GM20000 (cell line): ENCODE measurements at regions not wholly inside any gene's neighbourhood (a gene's known extent, or its start where the extent isn't known, plus 50 kb on each side); places are given as distances from the start of the nearest gene placed in this dataset.

Experiments
- DNase-seq: peaks from one replicate; pipeline ENCODE4 v3.0.0; 2012; ENCODE audit warnings: low spot score
- TF ChIP-seq, protein P1 (sequence below): IDR thresholded peaks from 2 replicates; pipeline ENCODE4 v1.5.1; 2012; ENCODE audit warnings: mild to moderate bottlenecking, control low read depth; ENCODE audit errors: extremely low read depth, missing control alignments

DNA sequence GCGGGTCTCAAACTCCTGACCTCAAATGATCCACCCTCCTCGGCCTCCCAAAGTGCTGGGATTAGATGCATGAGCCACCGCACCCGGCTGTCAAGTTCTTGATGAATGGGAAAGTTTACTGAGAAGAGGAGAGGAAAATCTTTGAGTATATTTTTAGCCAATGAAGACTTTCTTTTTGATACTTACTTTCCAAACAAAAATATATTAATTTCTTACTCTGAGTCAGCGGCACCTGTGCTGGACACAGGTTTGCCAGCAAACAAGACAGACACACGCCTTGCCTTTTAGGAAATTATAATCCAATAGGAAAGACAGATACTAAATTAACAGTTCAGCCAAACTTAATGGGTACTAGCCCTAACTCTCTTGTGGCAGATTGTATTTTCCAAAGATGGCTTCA, 166.6 kb downstream of the SHQ1 start:
- DNase-seq, result no peak
- TF ChIP-seq, protein P1, sequence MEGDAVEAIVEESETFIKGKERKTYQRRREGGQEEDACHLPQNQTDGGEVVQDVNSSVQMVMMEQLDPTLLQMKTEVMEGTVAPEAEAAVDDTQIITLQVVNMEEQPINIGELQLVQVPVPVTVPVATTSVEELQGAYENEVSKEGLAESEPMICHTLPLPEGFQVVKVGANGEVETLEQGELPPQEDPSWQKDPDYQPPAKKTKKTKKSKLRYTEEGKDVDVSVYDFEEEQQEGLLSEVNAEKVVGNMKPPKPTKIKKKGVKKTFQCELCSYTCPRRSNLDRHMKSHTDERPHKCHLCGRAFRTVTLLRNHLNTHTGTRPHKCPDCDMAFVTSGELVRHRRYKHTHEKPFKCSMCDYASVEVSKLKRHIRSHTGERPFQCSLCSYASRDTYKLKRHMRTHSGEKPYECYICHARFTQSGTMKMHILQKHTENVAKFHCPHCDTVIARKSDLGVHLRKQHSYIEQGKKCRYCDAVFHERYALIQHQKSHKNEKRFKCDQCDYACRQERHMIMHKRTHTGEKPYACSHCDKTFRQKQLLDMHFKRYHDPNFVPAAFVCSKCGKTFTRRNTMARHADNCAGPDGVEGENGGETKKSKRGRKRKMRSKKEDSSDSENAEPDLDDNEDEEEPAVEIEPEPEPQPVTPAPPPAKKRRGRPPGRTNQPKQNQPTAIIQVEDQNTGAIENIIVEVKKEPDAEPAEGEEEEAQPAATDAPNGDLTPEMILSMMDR, result no peak

DNA sequence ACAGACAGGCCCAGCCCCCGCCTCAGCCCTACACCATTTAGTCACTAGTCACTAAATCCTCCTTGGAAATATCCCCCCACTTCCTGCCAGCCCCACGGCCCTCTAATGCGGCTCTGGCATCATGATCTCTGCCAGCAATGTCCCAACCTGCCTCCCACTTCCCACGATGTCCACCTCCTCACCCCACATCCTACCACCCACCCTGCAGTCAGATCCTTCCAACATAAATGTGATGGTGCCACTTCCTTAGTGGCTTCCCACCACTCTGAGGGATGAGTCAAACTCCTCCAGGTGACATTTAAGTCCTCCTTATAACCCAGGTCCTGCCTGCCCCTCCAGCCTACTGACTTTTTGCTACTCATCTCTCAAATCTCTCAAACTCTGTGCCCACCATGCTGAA, 167.5 kb downstream of the SHQ1 start:
- DNase-seq, result no peak
- TF ChIP-seq, protein P1, result no peak

DNA sequence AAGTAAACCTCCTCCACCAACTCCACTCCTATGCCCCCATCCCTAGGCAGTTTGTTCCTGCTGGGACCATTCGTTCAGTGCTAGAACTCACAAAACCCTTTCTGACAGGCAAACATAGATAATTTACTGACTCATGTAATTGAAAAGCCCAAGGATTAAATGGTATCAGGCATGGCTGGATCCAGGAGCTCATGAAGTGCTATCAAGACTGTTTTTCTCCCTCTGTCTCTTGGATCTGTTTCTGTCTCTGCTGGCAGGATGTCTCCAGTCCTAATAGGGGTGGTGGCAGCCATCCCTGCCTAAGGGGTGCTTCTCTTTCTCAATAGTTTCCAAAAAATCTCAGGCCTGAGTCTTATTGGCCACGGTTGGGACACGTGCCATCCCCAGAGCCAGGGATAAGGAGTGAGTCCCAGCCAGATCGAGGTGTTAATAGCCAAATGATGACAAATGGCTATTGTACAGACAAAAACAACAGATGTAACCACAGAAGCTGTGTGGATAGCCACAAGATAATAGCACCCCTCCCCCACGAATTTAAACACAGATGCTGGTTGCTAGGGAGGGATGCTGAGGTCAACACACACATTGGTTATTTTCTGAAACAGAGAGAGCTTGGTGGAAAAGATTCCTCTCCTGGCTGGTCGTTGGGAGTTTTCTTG, 168.6 kb downstream of the SHQ1 start:
- DNase-seq, result peak; percentile 44
- TF ChIP-seq, protein P1, result no peak

DNA sequence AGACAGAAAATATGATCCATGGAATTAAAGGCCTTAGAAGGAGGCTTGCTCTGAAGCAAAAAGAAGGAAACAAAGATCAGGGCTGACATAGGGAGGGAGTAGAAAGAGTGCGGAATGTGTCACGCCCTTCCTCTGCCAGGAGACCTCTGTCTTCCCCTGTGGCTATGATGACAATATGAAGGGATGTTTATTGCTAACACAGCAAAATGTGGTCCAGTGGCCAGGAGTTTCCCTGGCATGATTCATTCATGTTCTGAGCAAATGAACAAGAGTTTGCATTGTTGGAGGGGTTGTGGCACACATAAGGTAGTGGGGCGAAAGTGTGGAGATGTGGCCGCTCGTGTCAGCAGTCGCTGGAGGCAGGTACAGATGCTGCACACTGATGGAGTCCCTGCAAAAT, 169.4 kb downstream of the SHQ1 start:
- no peak for DNase-seq
- TF ChIP-seq, protein P1, result no peak

DNA sequence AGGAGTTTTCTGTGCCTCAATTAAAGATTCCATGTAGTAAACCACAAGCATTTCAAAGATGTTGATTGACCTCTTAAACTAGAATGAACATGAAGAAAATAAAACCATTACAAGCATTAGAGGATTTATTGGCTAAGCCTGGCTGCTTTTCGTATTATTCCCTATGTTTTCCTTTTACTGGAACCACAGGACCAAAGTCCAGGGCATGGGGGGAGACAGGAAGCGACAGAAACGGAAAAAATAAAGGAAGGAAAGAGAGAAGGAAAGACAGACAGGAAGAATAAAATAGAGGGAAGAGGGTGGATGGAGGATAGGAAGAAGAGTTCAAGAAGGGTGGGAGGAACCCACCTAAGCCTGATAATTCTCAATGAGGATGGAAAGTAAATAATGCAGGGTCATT, 169.9 kb downstream of the SHQ1 start:
- TF ChIP-seq, protein P1, result no peak
- DNase-seq, result no peak

DNA sequence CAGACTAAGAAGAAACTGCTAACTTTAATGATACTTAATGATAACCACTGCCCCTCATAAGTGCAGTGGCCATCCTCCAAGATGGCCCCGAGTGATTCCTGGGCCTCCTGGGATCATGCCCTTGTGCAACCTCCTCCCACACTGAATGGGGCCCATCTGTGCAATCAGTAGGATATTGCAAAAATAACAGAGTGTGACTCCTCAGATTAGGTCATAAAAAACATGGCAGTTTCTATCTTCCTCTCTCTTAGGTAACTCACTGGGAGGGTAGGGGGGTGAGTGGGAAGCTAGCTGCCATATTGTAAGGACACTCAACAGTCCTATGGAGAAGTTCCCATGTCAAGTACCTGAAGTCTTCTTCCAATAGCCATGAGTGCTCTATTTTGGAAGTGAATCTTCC, 173.0 kb downstream of the SHQ1 start:
- no peak for DNase-seq

DNA sequence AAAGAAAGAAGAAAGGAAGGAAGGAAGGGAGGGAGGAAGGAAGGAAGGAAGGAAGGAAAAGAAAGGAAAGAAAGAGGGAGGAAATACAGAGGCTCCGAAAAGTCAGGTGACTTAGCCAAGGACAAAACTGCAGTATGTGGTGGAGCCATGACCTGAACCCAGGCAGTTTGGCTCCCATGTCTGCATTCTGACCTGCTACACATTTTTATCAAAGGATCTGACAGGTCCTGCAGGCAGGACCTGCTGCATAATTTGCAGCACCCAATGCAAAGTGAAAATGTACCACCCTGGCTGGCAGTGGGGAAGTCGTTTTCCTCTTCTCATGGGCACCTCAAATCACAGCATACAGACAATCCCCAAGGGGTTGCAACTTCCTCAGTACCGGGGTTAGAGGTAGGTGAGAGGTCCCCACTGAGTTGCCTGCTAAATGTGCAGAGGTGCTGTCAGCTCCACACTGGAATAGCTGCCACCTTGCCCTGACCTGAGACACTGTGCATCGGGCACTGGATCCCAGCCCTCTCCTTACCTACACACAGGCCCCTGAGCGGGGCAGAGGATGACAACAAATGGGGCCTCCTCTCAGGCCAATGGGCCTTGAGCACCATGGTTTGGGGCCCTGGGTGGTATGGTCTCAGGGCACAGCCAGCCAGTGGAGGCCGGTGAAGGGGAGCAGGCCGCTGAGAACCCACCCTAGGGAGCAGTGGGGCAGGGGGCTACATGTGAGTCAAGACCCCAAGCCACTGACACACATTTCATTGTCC, 175.1 kb downstream of the SHQ1 start:
- TF ChIP-seq, protein P1, result no peak
- no peak for DNase-seq

More for the DNA sequence above, 173.0 kb downstream of the SHQ1 start:
- TF ChIP-seq, protein P1, result no peak
